ENCODE measurements at regions not wholly inside any gene's neighbourhood (a gene's known extent, or its start where the extent isn't known, plus 50 kb on each side); places are given as distances from the start of the nearest gene placed in this dataset.

DNA sequence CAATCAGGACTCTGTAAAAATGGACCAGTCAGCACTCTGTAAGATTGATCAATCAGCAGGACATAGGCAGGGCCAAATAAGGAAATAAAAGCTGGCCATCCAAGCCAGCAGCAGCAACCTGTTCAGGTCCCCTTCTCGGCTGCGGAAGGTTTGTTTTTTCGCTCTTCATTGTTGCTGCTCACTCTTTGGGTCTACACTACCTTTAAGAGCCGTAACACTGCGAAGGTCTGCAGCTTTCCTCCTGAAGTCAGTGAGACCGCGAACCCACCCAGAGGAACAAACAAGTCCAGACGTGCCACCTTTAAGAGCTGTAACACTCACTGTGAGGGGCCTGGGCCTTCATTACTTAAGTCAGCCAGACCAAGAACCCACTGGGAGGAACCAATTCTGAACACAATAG lies 223.2 kb upstream of the EXOC2 start:
- TF ChIP-seq TAF1 (IDR thresholded peaks at IDR 0.05; ENCODE audit: low read depth, low read length) (no peak), POLR2A (IDR thresholded peaks at IDR 0.05; ENCODE audit: low read depth, low read length) (no peak)
